Epidermal melanocyte (primary cell): ENCODE measurements at regions not wholly inside any gene's neighbourhood (a gene's known extent, or its start where the extent isn't known, plus 50 kb on each side); places are given as distances from the start of the nearest gene placed in this dataset.

ENCODE experiments used
- DNase-seq: peaks from one replicate; pipeline ENCODE4 v3.0.0; 2011; ENCODE audit warnings: low spot score; ENCODE audit not compliant: insufficient read length

DNA sequence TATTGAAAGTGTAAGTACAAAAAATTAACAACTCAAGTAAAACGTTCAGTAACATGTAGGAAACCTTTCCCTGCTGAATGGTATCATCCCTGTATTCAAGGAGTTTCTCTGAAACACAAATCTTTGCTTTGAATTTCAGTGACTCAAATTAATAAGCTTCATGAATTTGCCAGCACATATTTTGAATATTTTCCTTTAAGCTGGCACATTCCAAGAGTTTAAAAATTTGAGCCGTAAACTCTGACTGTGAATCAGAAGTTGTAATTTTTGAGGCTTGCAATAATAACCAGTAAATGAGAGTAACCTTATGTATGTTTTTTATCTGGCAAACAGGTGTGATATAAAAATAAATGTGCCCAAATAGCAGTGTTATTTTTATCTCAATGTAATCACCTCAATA lies 1722.6 kb upstream of the PRR20A start:
- DNase-seq: no peak

DNA sequence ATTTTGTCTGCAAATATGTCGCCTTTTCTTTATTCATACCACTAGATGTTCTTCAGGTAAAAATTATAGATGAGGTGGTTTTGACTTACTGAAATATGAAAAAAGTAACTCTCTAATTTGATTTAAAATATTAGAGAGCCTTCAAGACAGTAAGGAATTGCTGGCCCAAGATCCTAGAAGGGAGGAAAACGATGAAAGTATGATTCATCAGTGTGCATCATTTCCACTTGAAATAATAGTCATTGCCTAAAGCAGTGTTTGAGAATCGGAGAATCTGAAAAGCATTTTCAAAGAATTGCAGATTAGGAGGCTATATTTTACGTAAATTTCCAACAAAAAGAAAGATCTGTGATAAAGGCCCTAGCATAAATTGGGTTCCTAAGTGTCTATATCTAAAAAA lies 1707.9 kb upstream of the PRR20A start:
- no peak for DNase-seq

DNA sequence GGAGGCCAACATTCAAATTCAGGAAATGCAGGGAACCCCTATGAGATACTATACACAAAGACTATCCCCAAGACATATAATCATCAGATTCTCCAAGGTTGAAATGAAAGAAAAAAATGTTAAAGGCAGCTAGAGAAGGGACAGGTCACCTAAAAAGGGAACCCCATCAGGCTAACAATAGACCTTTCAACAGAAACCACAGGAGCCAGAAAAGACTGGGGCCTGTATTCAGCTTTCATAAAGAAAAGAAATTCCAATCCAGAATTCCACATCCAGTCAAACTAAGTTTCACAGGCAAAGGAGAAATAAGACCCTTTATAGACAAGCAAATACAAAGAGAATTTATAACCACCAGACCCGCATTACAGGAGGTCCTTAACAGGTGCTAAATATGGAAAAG lies 1703.6 kb upstream of the PRR20A start:
- DNase-seq: no peak

DNA sequence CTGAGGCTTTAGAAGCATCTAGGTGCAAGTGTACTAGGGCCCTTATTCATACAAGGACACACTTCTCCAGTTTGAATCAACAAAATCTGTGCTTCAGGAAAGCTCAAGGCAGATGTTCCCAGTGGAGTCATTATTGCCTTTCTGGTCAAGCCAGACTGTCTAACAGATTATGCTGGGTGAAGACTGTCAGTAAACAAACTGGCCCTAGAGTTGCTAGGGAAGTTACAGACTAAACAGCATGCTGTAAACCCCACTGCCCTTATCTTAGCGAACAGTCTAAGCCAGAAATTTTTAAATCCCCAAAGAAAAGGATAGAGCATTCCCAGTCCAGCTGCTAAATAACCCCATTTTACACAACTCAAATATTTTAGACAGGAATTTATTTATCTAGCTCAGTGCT lies 1701.3 kb upstream of the PRR20A start:
- DNase-seq: no peak

- no peak for DNase-seq
Observed at GRCh38 chr13:55440465-55441085, 1700.1 kb upstream of the PRR20A start.

DNA sequence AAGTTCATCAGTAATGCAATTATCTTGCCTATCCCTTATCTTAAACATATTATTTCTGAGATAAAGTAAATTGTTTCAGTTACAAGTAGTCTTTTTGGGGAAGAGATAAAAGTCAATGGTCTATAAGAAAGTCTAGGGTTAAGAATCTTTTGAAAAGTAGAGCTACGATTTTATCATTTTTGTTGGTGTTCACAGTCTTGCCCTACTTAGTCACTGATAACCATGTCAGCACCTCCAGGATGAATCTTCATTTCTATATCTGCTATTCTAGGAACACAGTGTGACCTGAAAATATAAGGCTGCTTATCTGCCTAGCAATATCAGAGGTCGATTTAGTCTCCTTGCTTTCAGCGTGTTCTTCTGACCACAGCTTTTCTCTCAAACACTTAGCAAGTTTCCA lies 1676.5 kb upstream of the PRR20A start:
- no peak for DNase-seq

DNA sequence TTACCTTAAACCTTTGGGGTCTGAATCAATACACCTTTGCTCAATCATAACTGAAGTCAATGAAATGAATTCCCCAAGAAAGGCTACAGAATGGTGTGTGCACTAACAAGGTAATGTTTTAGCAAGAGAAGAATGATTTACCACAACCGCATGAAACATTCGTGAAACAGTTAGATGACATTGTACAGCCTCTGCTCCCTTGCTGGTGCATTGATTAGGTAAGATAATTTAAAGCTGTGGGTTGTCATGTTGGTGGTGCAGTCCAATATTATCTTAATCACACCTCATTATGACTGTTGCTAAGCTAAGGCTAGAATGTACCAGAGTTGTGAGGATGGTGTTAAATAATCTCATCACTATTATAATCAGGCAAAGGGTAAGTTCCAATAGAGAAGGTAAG lies 1673.2 kb upstream of the PRR20A start:
- no peak for DNase-seq

- no peak for DNase-seq
Observed at GRCh38 chr13:55483626-55484158, 1657.0 kb upstream of the PRR20A start.

DNA sequence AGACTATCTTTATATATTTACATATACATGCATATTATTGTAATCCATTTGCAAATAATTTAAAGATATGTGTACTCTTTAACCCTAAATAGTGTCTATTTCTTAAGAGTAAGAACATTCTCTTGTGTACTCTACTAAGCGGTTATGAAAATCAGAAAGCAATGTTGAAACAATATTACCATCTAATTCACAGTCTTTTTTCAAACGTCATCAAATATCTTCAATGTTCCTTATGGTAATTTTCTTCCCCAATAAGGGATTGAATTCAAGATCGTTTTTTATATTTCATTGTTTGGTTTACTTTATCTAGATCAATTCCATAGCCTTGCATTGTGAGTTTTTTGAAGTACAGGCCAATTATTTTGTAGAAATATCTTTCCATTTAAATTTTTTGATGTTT lies 1647.4 kb upstream of the PRR20A start:
- no peak for DNase-seq

GRCh38 chr13:55497486-55497885 lies 1643.2 kb upstream of the PRR20A start:
- DNase-seq: no peak

DNA sequence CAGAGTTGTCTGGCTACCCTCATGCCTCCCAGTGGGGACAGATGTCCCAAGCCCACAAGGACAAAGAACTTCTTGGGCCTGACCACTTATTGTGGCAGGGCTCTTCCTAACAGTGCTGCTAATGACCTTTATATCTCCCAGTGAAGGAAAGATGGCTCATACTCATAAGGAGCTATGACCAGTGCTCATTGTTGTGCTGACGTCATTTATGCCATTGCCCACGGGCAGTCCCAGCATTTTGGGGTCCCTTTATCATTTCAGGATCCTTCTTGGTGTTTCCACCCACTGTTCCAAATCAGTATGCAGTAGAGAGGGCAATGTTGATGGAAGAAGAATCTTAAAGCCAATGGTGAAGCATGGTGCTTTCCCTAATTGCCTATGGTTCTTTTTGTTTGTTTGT lies 1640.0 kb upstream of the PRR20A start:
- DNase-seq: no peak

- DNase-seq: no peak
Observed at GRCh38 chr13:55516610-55517009, 1624.1 kb upstream of the PRR20A start.

GRCh38 chr13:55517312-55517711 lies 1623.4 kb upstream of the PRR20A start:
- DNase-seq: no peak

- no peak for DNase-seq
Observed at GRCh38 chr13:55528434-55528833, 1612.3 kb upstream of the PRR20A start.

DNA sequence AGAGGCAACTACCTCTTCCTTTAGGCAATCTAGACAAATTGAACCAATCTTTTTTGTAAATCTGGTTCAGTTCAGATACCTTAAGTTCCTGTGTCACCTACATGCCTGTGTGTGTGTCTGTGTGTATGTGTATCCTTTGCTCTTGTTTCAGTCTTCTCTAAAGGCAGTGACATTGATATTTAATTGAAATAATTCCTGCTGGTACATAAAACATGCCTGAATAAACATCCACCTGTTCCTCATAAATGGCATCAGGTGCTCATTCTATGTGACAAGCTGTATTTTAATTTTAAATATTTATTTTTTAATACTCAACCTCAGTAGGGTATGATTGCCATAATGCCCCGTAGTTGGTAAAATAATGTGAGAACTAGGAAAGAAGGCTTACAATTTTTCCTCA lies 1606.4 kb upstream of the PRR20A start:
- no peak for DNase-seq

- DNase-seq: no peak
Observed at GRCh38 chr13:55538424-55538823, 1602.3 kb upstream of the PRR20A start.

DNA sequence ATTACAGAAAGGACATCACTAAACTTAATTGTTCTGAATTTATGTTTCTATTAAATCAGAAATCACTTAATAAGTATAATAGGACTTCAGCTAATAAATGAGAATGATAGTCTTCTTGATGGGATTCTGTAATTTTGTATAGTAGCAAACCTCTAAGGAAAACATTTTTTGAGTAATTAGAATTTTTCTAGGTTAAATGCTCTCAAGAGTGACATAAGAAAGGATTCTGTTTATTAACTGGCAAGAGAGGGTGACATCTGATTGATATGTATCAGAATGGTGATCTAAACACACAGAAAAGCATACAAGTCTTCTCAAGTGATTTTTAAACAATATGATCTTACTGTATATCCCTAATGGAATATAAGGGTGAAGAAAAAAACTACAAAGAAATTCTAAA lies 1597.7 kb upstream of the PRR20A start:
- DNase-seq: no peak

- no peak for DNase-seq
Observed at GRCh38 chr13:55550624-55551023, 1590.1 kb upstream of the PRR20A start.

DNA sequence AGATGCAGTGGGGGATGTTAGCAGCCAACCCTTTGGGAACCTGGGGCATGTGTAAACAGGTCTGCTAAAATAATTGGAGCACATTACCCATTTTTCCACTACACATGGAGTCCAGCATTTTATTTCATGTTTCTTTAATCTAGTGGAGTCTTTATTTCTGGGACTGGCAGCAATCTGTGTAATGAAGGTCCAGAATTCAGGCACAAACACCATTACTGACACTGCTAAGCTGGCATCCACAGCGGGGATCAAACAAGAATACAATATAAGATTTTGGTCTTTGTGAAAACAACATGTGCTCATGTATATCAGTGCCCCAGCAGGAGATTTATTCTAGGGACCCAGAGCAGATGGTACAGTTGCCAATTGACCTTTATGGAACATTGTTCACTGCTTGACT lies 1587.0 kb upstream of the PRR20A start:
- no peak for DNase-seq

- DNase-seq: no peak
Observed at GRCh38 chr13:55554741-55555140, 1586.0 kb upstream of the PRR20A start.

- DNase-seq: no peak
Observed at GRCh38 chr13:55560331-55560730, 1580.4 kb upstream of the PRR20A start.

DNA sequence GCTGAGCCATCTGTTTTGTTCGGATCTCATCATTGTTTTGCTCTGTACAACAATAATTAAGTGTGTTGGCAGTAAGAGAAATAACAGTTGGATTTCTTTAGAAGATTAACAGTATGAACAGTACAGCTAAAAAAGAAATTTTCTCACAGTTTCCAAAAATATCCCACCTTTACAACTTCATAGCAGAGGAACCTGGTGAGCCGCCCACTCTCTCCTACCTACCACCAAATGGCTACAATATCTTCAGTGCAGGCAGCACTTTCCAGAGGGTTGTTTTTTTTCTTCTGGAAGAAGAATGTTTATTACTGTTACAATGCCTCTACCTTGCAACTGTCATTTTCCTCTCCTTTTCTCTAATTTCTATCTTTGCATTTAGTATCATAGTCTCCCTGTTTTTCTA lies 1577.5 kb upstream of the PRR20A start:
- DNase-seq: no peak

GRCh38 chr13:55566334-55566733 lies 1574.4 kb upstream of the PRR20A start:
- DNase-seq: no peak

DNA sequence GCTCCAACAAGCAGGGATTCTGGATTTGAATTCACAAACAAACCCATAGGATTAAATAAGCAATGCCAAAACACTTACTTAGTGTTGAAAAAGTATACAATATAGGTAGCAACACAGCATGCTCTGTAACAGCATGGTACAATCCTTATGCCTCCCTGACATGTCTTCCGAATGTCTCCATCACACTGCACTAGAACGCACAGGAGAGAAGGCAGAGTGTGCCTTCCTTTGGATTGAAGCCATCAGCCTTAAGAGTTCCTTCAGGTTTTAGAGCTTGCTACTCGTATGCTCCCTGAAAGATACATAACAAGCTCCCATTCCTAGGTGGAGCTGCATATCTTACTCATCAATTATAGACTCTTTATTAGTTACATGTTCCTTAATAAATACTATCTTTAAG lies 1573.9 kb upstream of the PRR20A start:
- no peak for DNase-seq
